ENCODE measurements at regions not wholly inside any gene's neighbourhood (a gene's known extent, or its start where the extent isn't known, plus 50 kb on each side); places are given as distances from the start of the nearest gene placed in this dataset.

DNA sequence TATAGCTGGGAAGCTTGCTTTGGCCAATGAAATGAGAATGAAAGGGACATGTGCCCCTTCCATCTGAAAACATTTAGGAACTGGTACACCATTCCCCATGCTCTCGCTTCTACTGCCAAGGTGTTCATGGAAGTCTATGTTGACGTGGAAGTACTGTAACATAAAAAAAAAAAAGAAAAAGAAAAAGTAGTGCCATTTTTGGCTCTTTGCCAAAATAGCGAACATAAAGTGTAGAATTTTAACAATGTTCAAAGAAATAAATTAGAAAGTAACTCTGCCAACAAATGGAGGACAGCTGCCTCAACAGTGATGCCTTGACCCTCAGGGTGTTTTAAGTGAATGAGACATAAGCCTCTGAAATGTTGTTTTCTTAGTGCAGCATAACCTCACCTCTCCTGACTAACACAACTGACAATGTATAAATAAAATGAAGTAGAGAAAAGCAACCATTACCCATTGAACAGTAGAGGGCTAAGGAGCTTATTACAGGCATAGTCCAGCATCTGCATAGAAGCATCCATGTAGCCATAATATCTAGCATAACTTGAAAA lies 536.6 kb downstream of the DTWD2 start:
- TF ChIP-seq, protein P1, sequence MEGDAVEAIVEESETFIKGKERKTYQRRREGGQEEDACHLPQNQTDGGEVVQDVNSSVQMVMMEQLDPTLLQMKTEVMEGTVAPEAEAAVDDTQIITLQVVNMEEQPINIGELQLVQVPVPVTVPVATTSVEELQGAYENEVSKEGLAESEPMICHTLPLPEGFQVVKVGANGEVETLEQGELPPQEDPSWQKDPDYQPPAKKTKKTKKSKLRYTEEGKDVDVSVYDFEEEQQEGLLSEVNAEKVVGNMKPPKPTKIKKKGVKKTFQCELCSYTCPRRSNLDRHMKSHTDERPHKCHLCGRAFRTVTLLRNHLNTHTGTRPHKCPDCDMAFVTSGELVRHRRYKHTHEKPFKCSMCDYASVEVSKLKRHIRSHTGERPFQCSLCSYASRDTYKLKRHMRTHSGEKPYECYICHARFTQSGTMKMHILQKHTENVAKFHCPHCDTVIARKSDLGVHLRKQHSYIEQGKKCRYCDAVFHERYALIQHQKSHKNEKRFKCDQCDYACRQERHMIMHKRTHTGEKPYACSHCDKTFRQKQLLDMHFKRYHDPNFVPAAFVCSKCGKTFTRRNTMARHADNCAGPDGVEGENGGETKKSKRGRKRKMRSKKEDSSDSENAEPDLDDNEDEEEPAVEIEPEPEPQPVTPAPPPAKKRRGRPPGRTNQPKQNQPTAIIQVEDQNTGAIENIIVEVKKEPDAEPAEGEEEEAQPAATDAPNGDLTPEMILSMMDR (IDR thresholded peaks at IDR 0.05) = no peak
- TF ChIP-seq EZH2 (IDR thresholded peaks at IDR 0.05) (no peak), EZH2phosphoT487 (IDR thresholded peaks at IDR 0.05) (no peak)

Measured in neural progenitor cell (in vitro differentiated cells).